Transverse colon (tissue), 4 donors: ENCODE measurements at regions not wholly inside any gene's neighbourhood (a gene's known extent, or its start where the extent isn't known, plus 50 kb on each side); places are given as distances from the start of the nearest gene placed in this dataset.

ENCODE experiments used
- DNase-seq: peaks from one replicate; pipeline ENCODE4 v3.0.0-alpha.2; 2019
- H3K27ac ChIP-seq, 4 donors: fragments of 200-600 bp; sonication (generic); 2 replicates each; pipeline ENCODE4 v1.5.1; 2016 to 2018; ENCODE audit warnings: inconsistent platforms in 4 of 4
- H3K27me3 ChIP-seq: fragments of 200-600 bp; sonication (generic); 2 replicates; pipeline ENCODE4 v1.5.1; 2017; ENCODE audit warnings: inconsistent platforms
- H3K36me3 ChIP-seq, 4 donors: fragments of 200-600 bp; sonication (generic); 2 replicates each; pipeline ENCODE4 v1.5.1; 2017 to 2019; ENCODE audit warnings: inconsistent platforms in 4 of 4
- H3K4me1 ChIP-seq, 4 donors: fragments of 200-600 bp; sonication (generic); 2 replicates each; pipeline ENCODE4 v1.5.1; 2017 to 2020; ENCODE audit warnings: inconsistent platforms in 4 of 4
- H3K4me3 ChIP-seq, 4 donors: fragments of 200-600 bp; sonication (generic); 1 replicate in 1 of 4; 2 replicates in 3 of 4; pipeline versions ENCODE4 v1.5.1 to v1.6.1; 2017 to 2019; ENCODE audit warnings: inconsistent platforms in 4 of 4
- H3K9me3 ChIP-seq, 2 donors: fragments of 200-600 bp; sonication (generic); 2 replicates each; pipeline ENCODE4 v1.5.1; 2017 to 2019; ENCODE audit warnings: inconsistent platforms in 2 of 2
- CTCF ChIP-seq, 5 experiments: fragments of 200-600 bp in 3 of 5; fragments of 450-650 bp in 2 of 5; sonication (generic) in 3 of 5; IDR thresholded peaks; 1 replicate in 2 of 5; 2 replicates in 3 of 5; pipeline ENCODE4 v1.5.1; 2016 to 2017; ENCODE audit warnings: antibody characterized with exemption in 5 of 5, inconsistent platforms in 3 of 5, mild to moderate bottlenecking in 2 of 5, moderate library complexity in 1 of 5
- EP300 ChIP-seq: sonication (generic); formaldehyde crosslinking; IDR thresholded peaks from one replicate; pipeline ENCODE4 v1.6.1; 2017; ENCODE audit warnings: antibody characterized with exemption, low read depth
- POLR2A ChIP-seq: fragments of 450-650 bp; IDR thresholded peaks from one replicate; pipeline ENCODE4 v1.6.1; 2016; ENCODE audit warnings: antibody characterized with exemption, mild to moderate bottlenecking, moderate library complexity
- POLR2AphosphoS5 ChIP-seq, 3 donors: sonication (generic); formaldehyde crosslinking; IDR thresholded peaks; one replicate each; pipeline ENCODE4 v1.6.1; 2016; ENCODE audit warnings: antibody characterized with exemption in 3 of 3
- WGBS, 2 donors: methylation state at CpG; one replicate each; pipeline ENCODE4 v1.1.5; 2018; ENCODE audit warnings: low coverage in 1 of 2; 5-methylcytosine and 5-hydroxymethylcytosine counted together
- in situ Hi-C, 4 donors: fragments of 200-750 bp; cut with MboI; loops; one replicate each; pipeline versions ENCODE4 v1.15.0 to v1.15.1; 2017; ENCODE audit warnings: low sequenced_read_pairs in 3 of 4, low pct_ligation_motif_present in 1 of 4, low pct_unique_long_range_greater_than_20kb in 1 of 4
- intact Hi-C: fragments of 100-400 bp; cut with DNase I; formaldehyde crosslinking; loops from one replicate; pipeline ENCODE4 v1.15.1; 2023; ENCODE audit warnings: low total_unique reads

DNA sequence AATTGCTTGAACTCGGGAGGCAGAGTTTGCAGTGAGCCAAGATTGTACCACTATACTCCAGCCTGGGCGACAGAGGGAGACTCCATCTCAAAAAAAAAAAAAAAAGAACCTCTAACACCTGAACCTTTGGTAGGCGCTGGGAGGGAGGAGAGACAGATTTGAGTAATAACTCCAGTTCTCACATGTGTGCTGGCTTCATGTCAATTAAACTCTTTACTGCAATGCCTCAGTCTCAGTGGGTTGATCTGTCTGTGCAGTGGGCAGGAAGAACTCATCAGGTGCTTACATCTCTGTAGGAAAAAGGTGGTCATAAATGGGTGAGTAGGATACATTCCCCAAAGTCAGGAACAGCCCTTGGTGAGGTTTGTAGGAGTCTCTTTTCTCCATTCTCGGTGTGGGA, 85.1 kb upstream of the ABCC4 start:
- TF ChIP-seq CTCF (IDR thresholded peaks at IDR 0.05) (no peak), POLR2AphosphoS5 (IDR thresholded peaks at IDR 0.05) (no peak), POLR2A (no peak), EP300 (no peak)
- H3K9me3 ChIP-seq: no peaks in the 10 kb centered on the region
- no peak overlapping the region for H3K4me3 ChIP-seq
- no peaks in the 10 kb centered on the region for H3K36me3 ChIP-seq
- 69 to 84% methylated on average over 4 of the region's 4 CpGs for WGBS, 2 donors
- DNase-seq: no peak
- H3K27ac ChIP-seq: peak overlapping the region in 1 of 4 donors; percentile 66
- H3K27me3 ChIP-seq: no peaks in the 10 kb centered on the region
- intact Hi-C loops (loop anchor here (10.0 kb wide), 1 partner anchor 92 kb away; no protein-coding TSS in a partner anchor), in situ Hi-C loops (loop anchor here in 2 of 4 donors (5.0 to 10.0 kb wide), 2 partner anchors 192 to 194 kb away; no protein-coding TSS in a partner anchor)
- H3K4me1 ChIP-seq: peaks cover 0 to 12% (median 2%) of the 10 kb centered on the region in 4 donors

- in situ Hi-C loops (loop anchor here in 2 of 4 donors (5.0 to 10.0 kb wide), 2 partner anchors 193 to 195 kb away; no protein-coding TSS in a partner anchor), intact Hi-C loops (loop anchor here (10.0 kb wide), 1 partner anchor 93 kb away; no protein-coding TSS in a partner anchor)
- Histone ChIP-seq H3K27ac (peak overlapping the region in 2 of 4 donors; percentile 31 to 66), H3K4me1 (peaks cover 0 to 8% (median 2%) of the 10 kb centered on the region in 4 donors), H3K27me3 (no peaks in the 10 kb centered on the region), H3K4me3 (no peak overlapping the region), H3K9me3 (no peaks in the 10 kb centered on the region), H3K36me3 (no peaks in the 10 kb centered on the region)
- WGBS, 2 donors: 52 to 61% methylated on average over 4 of the region's 4 CpGs
- DNase-seq: no peak
- TF ChIP-seq EP300 (no peak), POLR2AphosphoS5 (IDR thresholded peaks at IDR 0.05) (peak in 2 of 3 donors; percentile 60 to 73)
Measured at GRCh38 chr13:95387733-95388207, 86.5 kb upstream of the ABCC4 start.

DNA sequence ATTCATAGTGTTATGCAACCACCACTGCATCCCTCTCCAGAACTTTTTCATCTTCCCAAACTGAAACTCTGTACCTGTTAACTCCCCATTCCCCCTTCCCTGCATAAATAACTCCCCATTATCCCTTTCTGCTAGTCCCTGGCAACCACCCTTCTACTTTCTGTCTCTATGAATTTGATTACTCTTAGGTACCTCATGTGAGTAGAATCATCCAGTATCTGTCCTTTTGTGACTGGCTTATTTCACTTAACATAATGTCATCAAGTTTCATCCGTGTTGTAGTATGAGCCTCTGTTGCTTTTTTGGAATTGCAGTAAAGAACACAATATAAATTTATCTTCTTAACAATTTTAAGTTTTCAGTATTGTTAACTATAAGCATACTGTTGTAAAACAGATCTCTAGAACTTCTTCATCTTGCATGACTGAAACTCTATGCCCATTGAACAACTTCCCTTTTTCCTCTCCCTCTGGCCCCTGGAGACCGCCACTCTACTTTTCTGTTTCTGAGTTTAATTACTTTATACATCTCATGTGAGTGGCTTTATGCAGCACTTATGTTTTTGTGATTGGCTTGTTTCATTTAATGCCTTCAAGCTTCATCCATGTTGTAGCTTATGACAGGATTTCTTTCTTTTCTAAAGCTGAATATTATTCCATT, 87.3 kb upstream of the ABCC4 start:
- in situ Hi-C loops: loop anchor here in 2 of 4 donors (5.0 to 10.0 kb wide), 2 partner anchors 194 to 196 kb away; no protein-coding TSS in a partner anchor

DNA sequence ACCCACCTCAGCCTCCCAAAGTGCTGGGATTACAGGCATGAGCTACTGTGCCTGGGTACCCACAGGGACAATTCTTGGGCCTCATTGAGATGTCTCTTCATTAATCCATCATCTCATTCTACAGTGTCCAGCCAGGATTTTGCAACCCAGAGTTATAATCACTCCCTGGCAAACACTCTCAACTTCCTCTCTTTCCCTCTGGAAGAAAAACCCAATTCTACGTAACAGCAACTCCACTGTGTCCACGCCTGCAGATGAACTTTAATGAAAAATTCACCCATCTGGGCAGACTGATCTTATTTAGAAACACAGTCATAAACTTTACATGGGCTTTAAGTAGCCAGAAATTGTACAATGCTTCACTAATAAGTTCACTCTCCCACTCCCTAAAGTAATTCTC, 90.1 kb upstream of the ABCC4 start:
- Histone ChIP-seq H3K4me3 (no peak overlapping the region), H3K4me1 (peaks cover 0 to 8% (median 2%) of the 10 kb centered on the region in 4 donors), H3K9me3 (no peaks in the 10 kb centered on the region), H3K27ac (no peak overlapping the region), H3K36me3 (no peaks in the 10 kb centered on the region), H3K27me3 (no peaks in the 10 kb centered on the region)
- in situ Hi-C loops: no loop called here
- intact Hi-C loops: no loop called here
- TF ChIP-seq EP300: no peak
- TF ChIP-seq POLR2A: no peak
- no peak for TF ChIP-seq CTCF (IDR thresholded peaks at IDR 0.05)
- no peak for TF ChIP-seq POLR2AphosphoS5 (IDR thresholded peaks at IDR 0.05)
- DNase-seq: no peak
- WGBS, 2 donors: 68 to 100% methylated on average over 1 to 2 of the region's 2 CpGs

More for the DNA sequence above, 87.3 kb upstream of the ABCC4 start:
- Histone ChIP-seq H3K9me3 (no peaks in the 10 kb centered on the region), H3K36me3 (no peaks in the 10 kb centered on the region), H3K4me3 (no peak overlapping the region), H3K27ac (peak overlapping the region in 2 of 4 donors; percentile 31 to 66), H3K27me3 (no peaks in the 10 kb centered on the region), H3K4me1 (peaks cover 0 to 8% (median 2%) of the 10 kb centered on the region in 4 donors)
- intact Hi-C loops: loop anchor here (10.0 kb wide), 1 partner anchor 94 kb away; no protein-coding TSS in a partner anchor
- DNase-seq: no peak
- WGBS, 2 donors: 67 to 90% methylated on average over 2 of the region's 2 CpGs
- TF ChIP-seq POLR2AphosphoS5 (IDR thresholded peaks at IDR 0.05) (no peak), EP300 (no peak), CTCF (IDR thresholded peaks at IDR 0.05) (no peak), POLR2A (no peak)
